ENCODE measurements at regions not wholly inside any gene's neighbourhood (a gene's known extent, or its start where the extent isn't known, plus 50 kb on each side); places are given as distances from the start of the nearest gene placed in this dataset.
A peak's percentile ranks its signal among the peaks of the same experiment; 100 is the strongest.

DNA sequence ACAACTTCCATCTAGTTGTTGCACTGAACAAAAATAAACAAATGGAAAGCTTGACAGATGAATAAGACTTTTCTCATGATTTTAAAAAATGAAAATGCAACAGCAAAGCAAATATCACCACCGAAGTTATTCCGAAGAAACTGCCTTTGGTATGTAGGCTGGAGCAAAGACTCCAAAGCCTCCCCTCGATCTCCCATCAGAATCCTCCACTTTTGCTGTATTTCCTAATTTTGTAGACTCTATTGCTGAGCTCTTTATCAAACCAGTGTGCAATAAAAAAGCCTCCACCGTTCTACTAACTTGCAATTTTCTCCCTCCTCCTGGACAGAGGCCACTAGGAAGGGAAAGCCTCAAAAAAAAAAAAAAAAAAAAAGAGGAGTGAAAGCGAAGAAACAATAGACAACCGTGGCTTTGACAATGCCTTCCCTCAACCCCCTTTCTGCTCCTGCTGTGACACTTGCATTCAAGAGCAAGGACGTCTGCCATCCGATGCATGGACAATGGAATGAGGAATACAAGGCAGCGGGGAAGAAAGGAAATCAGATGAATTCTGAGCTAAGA is 190.9 kb upstream of the BLID start:
- no peak overlapping the region for H3K14ac ChIP-seq (ENCODE audit: insufficient read length)
- no peak overlapping the region for H3K27ac ChIP-seq (ENCODE audit: low read depth, low read length)
- no peaks in the 10 kb centered on the region for H4K20me1 ChIP-seq (replicated peaks in 1 of 2; ENCODE audit: control insufficient read depth in 1 of 2, insufficient read depth in 2 of 2, low read length in 2 of 2)
- no peak overlapping the region for H4K91ac ChIP-seq (replicated peaks; ENCODE audit: insufficient read length, low read length)
- peak overlapping the region; percentile 4 to 18; a peak in 2 of 4 replicates for H3K4me2 ChIP-seq (ENCODE audit: insufficient read depth in 1 of 2, low read depth in 2 of 2, low read length in 2 of 2)
- no peak overlapping the region for H3K4ac ChIP-seq (replicated peaks; ENCODE audit: insufficient read length, low read depth, low read length)
- no peak overlapping the region for H3K23ac ChIP-seq (ENCODE audit: insufficient read length)
- peak; percentile 85 for FAIRE-seq
- H2BK15ac ChIP-seq (ENCODE audit: low read length), result no peak overlapping the region
- H2BK20ac ChIP-seq (ENCODE audit: low read length), result no peak overlapping the region
- no peaks in the 10 kb centered on the region for H3K9me3 ChIP-seq (ENCODE audit: insufficient read depth in 2 of 2, low read depth in 1 of 2, low read length in 1 of 2)
- no peak overlapping the region for H2BK5ac ChIP-seq (ENCODE audit: low read depth, low read length)
- H4K5ac ChIP-seq (ENCODE audit: insufficient read length, low read depth, low read length), result no peak overlapping the region
- H3K23me2 ChIP-seq (ENCODE audit: low read depth, low read length), result no peaks in the 10 kb centered on the region
- H3K27me3 ChIP-seq (replicated peaks in 1 of 4; ENCODE audit: control insufficient read depth in 3 of 4, extremely low read depth in 1 of 4, insufficient read depth in 3 of 4, low read length in 3 of 4), result no peaks in the 10 kb centered on the region
- no peak overlapping the region for H2BK12ac ChIP-seq (ENCODE audit: low read depth, low read length)
- CTCF ChIA-PET (ENCODE audit: partially characterized antibody), result interaction anchor here (1.1 kb wide), 1 partner anchor 64 kb away, joined by 3 read pairs; no protein-coding TSS in a partner anchor
- H3K79me1 ChIP-seq (ENCODE audit: low read depth, low read length), result no peaks in the 10 kb centered on the region
- POLR2A ChIA-PET (ENCODE audit: partially characterized antibody), result no interaction called here
- no peak overlapping the region for H3K56ac ChIP-seq (replicated peaks; ENCODE audit: insufficient read length, low read depth, low read length)
- peak overlapping the region in 1 of 4 experiments; percentile 29; a peak in 1 of 8 replicates for H3K4me3 ChIP-seq (ENCODE audit: extremely low read depth in 1 of 4, insufficient read depth in 2 of 4, low read depth in 3 of 4, low read length in 4 of 4)
- H4K8ac ChIP-seq (ENCODE audit: extremely low read depth, insufficient read depth, low read length), result no peak overlapping the region
- H3K9ac ChIP-seq (replicated peaks in 1 of 4; ENCODE audit: extremely low read depth in 1 of 4, low read depth in 3 of 4, low read length in 3 of 4), result no peak overlapping the region
- no peaks in the 10 kb centered on the region for H3K79me2 ChIP-seq (ENCODE audit: control insufficient read depth in 1 of 2, insufficient read depth in 2 of 2, low read length in 2 of 2)
- H3K18ac ChIP-seq (ENCODE audit: extremely low read depth, low read length), result no peak overlapping the region; the same call in 1 of the 2 replicates
- WGBS, 2 experiments (ENCODE audit: extremely low coverage in 1 of 2, insufficient coverage in 1 of 2, insufficient read length in 1 of 2, insufficient replicate concordance in 2 of 2, low coverage in 1 of 2, low lambda C conversion rate in 2 of 2, missing lambda C conversion rate in 1 of 2), result 24% methylated on average over 8 of the region's 9 CpGs; no CpG with 5 or more reads in 1 of the 2 experiments
- DNase-seq (ENCODE audit: low read depth in 1 of 2, low spot score in 2 of 2), result peak in 1 of 2 experiments; percentile 25
- no peaks in the 10 kb centered on the region for H3K36me3 ChIP-seq (ENCODE audit: control insufficient read depth in 2 of 4, insufficient read depth in 4 of 4, low read length in 3 of 4)
- H2BK120ac ChIP-seq (replicated peaks; ENCODE audit: low read depth, low read length), result no peak overlapping the region
- H2AFZ ChIP-seq (ENCODE audit: low read length), result no peak overlapping the region
- peaks cover 2 to 13% (median 6%) of the 10 kb centered on the region in 4 experiments; a peak in 4 of 7 replicates for H3K4me1 ChIP-seq (replicated peaks in 1 of 4; ENCODE audit: control insufficient read depth in 3 of 4, insufficient read depth in 4 of 4, low read length in 3 of 4)
- no peak overlapping the region for H2AK5ac ChIP-seq (ENCODE audit: low read depth, low read length)
- TF ChIP-seq SP2 (IDR thresholded peaks at IDR 0.05; ENCODE audit: low read length) (no peak), POLR2AphosphoS5 (IDR thresholded peaks at IDR 0.05; ENCODE audit: low read depth, low read length) (no peak), JUN (IDR thresholded peaks at IDR 0.05; ENCODE audit: low read depth, low read length) (no peak), TEAD4 (IDR thresholded peaks at IDR 0.05; ENCODE audit: low read depth, low read length) (peak; percentile 66; the same call in 1 of the 2 replicates), MAFK (IDR thresholded peaks at IDR 0.05; ENCODE audit: low read depth, low read length) (no peak), NRF1 (IDR thresholded peaks at IDR 0.05; ENCODE audit: low read depth, low read length) (no peak), SP4 (IDR thresholded peaks at IDR 0.05; ENCODE audit: low read length) (no peak), KDM1A (IDR thresholded peaks at IDR 0.05; ENCODE audit: borderline replicate concordance, low read length) (no peak), RNF2 (IDR thresholded peaks at IDR 0.05; ENCODE audit: borderline replicate concordance, low read depth, low read length, missing control alignments, poor library complexity, severe bottlenecking) (no peak), SUZ12 (IDR thresholded peaks at IDR 0.05; ENCODE audit: low read length) (no peak), CHD1 (IDR thresholded peaks at IDR 0.05; ENCODE audit: low read depth, low read length) (no peak), CTBP2 (IDR thresholded peaks at IDR 0.05; ENCODE audit: borderline replicate concordance, insufficient read depth, insufficient read length, low read length) (peak; percentile 53), HDAC2 (IDR thresholded peaks at IDR 0.05; ENCODE audit: borderline replicate concordance in 1 of 2, low read depth in 2 of 2, low read length in 2 of 2) (0 out of 4 replicates have a peak, but pooled peaks of 1 of the 2 experiments have one; percentile 50), TBP (IDR thresholded peaks at IDR 0.05; ENCODE audit: low read depth, low read length) (no peak)

Measured in H1 (cell line).